GM23338 (cell line): ENCODE measurements at regions not wholly inside any gene's neighbourhood (a gene's known extent, or its start where the extent isn't known, plus 50 kb on each side); places are given as distances from the start of the nearest gene placed in this dataset.

Source experiments
- ATAC-seq: fragments of 200-7000 bp; cut with Tn5 transposase; 3 replicates; pipeline ENCODE4 v1.9.1; 2020
- DNase-seq: peaks from one replicate; pipeline ENCODE4 v3.0.0-alpha.2; 2015; ENCODE audit warnings: low spot score
- H2AFZ ChIP-seq: fragments of 200-600 bp; sonication (generic); 2 replicates; pipeline ENCODE4 v1.8.0; 2016; ENCODE audit warnings: antibody characterized with exemption, mild to moderate bottlenecking, moderate library complexity
- H3F3A ChIP-seq: fragments of 200-600 bp; sonication (generic); replicated peaks from 2 replicates; pipeline ENCODE4 v1.8.0; 2017; ENCODE audit warnings: antibody characterized with exemption, mixed run types, low read depth
- H3K27ac ChIP-seq: fragments of 200-600 bp; sonication (generic); 2 replicates; pipeline ENCODE4 v1.6.1; 2016; ENCODE audit warnings: low read depth
- H3K27me3 ChIP-seq: fragments of 200-600 bp; sonication (generic); 2 replicates; pipeline ENCODE4 v1.8.0; 2016; ENCODE audit warnings: mild to moderate bottlenecking, mixed run types, moderate library complexity; ENCODE audit not compliant: insufficient read depth
- H3K36me3 ChIP-seq: fragments of 200-600 bp; sonication (generic); 2 replicates; pipeline ENCODE4 v1.8.0; 2016; ENCODE audit warnings: mild to moderate bottlenecking; ENCODE audit not compliant: insufficient read depth
- H3K4me1 ChIP-seq: fragments of 200-600 bp; sonication (generic); 2 replicates; pipeline ENCODE4 v1.8.0; 2016; ENCODE audit warnings: mild to moderate bottlenecking, moderate library complexity; ENCODE audit not compliant: insufficient read depth
- H3K4me2 ChIP-seq: fragments of 200-600 bp; sonication (generic); 2 replicates; pipeline ENCODE4 v1.7.1; 2017; ENCODE audit warnings: mixed run types
- H3K4me3 ChIP-seq: fragments of 200-600 bp; sonication (generic); 2 replicates; pipeline ENCODE4 v1.6.1; 2016; ENCODE audit warnings: mixed run types
- H3K79me2 ChIP-seq: fragments of 200-600 bp; sonication (generic); replicated peaks from 2 replicates; pipeline ENCODE4 v1.8.0; 2017; ENCODE audit warnings: mild to moderate bottlenecking; ENCODE audit not compliant: insufficient read depth
- H3K9me2 ChIP-seq: fragments of 200-600 bp; sonication (generic); 2 replicates; pipeline ENCODE4 v1.8.0; 2017; ENCODE audit not compliant: insufficient read depth
- H4K20me1 ChIP-seq: fragments of 200-600 bp; sonication (generic); replicated peaks from 2 replicates; pipeline ENCODE4 v1.8.0; 2017; ENCODE audit warnings: mild to moderate bottlenecking; ENCODE audit not compliant: insufficient read depth
- H3K27ac Mint-ChIP-seq: 2 replicates; pipeline ENCODE4 v1.8.0; 2020; ENCODE audit warnings: inconsistent platforms, mild to moderate bottlenecking, moderate library complexity, mixed read lengths
- H3K27me3 Mint-ChIP-seq: 3 replicates; pipeline ENCODE4 v1.8.0; 2022; ENCODE audit warnings: low read depth, mild to moderate bottlenecking, moderate library complexity, mixed read lengths, inconsistent platforms; ENCODE audit not compliant: insufficient read depth, poor library complexity
- H3K36me3 Mint-ChIP-seq: 3 replicates; pipeline ENCODE4 v1.8.0; 2021; ENCODE audit warnings: low read depth, mild to moderate bottlenecking, inconsistent platforms, moderate library complexity, mixed read lengths
- H3K4me1 Mint-ChIP-seq: 3 replicates; pipeline ENCODE4 v1.8.0; 2020; ENCODE audit warnings: mild to moderate bottlenecking, inconsistent platforms, mixed read lengths
- H3K4me3 Mint-ChIP-seq: 3 replicates; pipeline ENCODE4 v1.8.0; 2021; ENCODE audit warnings: moderate library complexity, mild to moderate bottlenecking, inconsistent platforms, mixed read lengths
- H3K9me3 Mint-ChIP-seq: 3 replicates; pipeline ENCODE4 v1.8.0; 2020; ENCODE audit warnings: moderate library complexity, mild to moderate bottlenecking, inconsistent platforms, mixed read lengths
- EZH2 ChIP-seq: fragments of 200-600 bp; sonication (generic); IDR thresholded peaks from one replicate; pipeline ENCODE4 v1.8.0; 2017; ENCODE audit warnings: antibody characterized with exemption, mild to moderate bottlenecking, low read depth; ENCODE audit not compliant: unreplicated experiment
- EZH2phosphoT487 ChIP-seq: fragments of 200-600 bp; sonication (generic); IDR thresholded peaks from one replicate; pipeline ENCODE4 v1.8.1; 2018; ENCODE audit warnings: antibody characterized with exemption; ENCODE audit not compliant: unreplicated experiment
- NANOG ChIP-seq: IDR thresholded peaks from 2 replicates; pipeline ENCODE4 v1.6.1; 2016; ENCODE audit warnings: antibody characterized with exemption, borderline replicate concordance
- ZNF114 ChIP-seq: fragments of 250-450 bp; sonication (Bioruptor Pico); IDR thresholded peaks from 2 replicates; pipeline ENCODE4 v1.5.0; 2020; ENCODE audit warnings: mild to moderate bottlenecking, moderate library complexity
- ZNF331 ChIP-seq: fragments of 250-450 bp; sonication (Bioruptor Pico); IDR thresholded peaks from 2 replicates; pipeline ENCODE4 v1.5.0; 2020; ENCODE audit warnings: low read depth, mild to moderate bottlenecking, moderate library complexity
- TF ChIP-seq, protein P1 (sequence below), 2 experiments: fragments of 200-600 bp in 1 of 2; sonication (generic) in 1 of 2; conservative IDR thresholded peaks; 2 replicates each; pipeline versions ENCODE4 v1.5.1 to v1.6.1; 2016 to 2017; ENCODE audit warnings: antibody characterized with exemption in 2 of 2, low read depth in 2 of 2, mild to moderate bottlenecking in 2 of 2, moderate library complexity in 1 of 2
- TF ChIP-seq, protein P2 (sequence below): IDR thresholded peaks from 2 replicates; pipeline ENCODE4 v1.6.1; 2016; ENCODE audit warnings: antibody characterized with exemption

DNA sequence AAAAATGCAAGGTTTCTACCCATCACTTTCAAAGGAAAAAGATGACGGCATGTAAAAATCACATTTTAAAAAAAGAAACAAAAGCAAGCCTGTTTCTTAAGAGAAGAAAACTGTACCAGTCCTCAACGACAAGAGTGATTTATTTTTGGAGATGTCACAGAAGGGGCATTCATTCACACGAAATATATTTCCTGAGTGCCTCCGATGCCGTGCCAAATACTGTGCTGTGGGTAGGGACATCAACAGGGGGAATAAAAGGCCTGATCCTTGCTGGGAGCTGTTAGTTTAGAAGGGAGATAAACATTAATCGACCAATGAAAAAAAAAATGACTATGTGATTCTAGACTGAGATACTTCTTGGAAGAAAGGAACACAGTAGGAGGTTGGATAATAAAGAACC, 297.5 kb upstream of the SOX5 start:
- H3K9me2 ChIP-seq: no peaks in the 10 kb centered on the region
- Mint-ChIP-seq H3K9me3 (no peaks in the 10 kb centered on the region; the same call in 2 of the 3 replicates), H3K27ac (no peak overlapping the region), H3K36me3 (no peaks in the 10 kb centered on the region), H3K27me3 (peaks cover 2% of the 10 kb centered on the region), H3K4me1 (peaks cover 33% of the 10 kb centered on the region), H3K4me3 (no peak overlapping the region)
- H3K27me3 ChIP-seq: no peaks in the 10 kb centered on the region
- no peaks in the 10 kb centered on the region for H4K20me1 ChIP-seq
- TF ChIP-seq, protein P1, sequence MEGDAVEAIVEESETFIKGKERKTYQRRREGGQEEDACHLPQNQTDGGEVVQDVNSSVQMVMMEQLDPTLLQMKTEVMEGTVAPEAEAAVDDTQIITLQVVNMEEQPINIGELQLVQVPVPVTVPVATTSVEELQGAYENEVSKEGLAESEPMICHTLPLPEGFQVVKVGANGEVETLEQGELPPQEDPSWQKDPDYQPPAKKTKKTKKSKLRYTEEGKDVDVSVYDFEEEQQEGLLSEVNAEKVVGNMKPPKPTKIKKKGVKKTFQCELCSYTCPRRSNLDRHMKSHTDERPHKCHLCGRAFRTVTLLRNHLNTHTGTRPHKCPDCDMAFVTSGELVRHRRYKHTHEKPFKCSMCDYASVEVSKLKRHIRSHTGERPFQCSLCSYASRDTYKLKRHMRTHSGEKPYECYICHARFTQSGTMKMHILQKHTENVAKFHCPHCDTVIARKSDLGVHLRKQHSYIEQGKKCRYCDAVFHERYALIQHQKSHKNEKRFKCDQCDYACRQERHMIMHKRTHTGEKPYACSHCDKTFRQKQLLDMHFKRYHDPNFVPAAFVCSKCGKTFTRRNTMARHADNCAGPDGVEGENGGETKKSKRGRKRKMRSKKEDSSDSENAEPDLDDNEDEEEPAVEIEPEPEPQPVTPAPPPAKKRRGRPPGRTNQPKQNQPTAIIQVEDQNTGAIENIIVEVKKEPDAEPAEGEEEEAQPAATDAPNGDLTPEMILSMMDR (conservative IDR thresholded peaks at IDR 0.05; ENCODE audit: low read depth in 2 of 2): no peak
- H3K4me2 ChIP-seq: no peak overlapping the region
- H3F3A ChIP-seq: no peaks in the 10 kb centered on the region
- no peaks in the 10 kb centered on the region for H3K79me2 ChIP-seq
- ATAC-seq (no peak), DNase-seq (no peak)
- H2AFZ ChIP-seq: no peak overlapping the region
- H3K36me3 ChIP-seq: no peaks in the 10 kb centered on the region
- H3K4me1 ChIP-seq: peaks cover 11% of the 10 kb centered on the region; the same call in 1 of the 2 replicates
- no peak overlapping the region for H3K4me3 ChIP-seq
- no peak overlapping the region for H3K27ac ChIP-seq

DNA sequence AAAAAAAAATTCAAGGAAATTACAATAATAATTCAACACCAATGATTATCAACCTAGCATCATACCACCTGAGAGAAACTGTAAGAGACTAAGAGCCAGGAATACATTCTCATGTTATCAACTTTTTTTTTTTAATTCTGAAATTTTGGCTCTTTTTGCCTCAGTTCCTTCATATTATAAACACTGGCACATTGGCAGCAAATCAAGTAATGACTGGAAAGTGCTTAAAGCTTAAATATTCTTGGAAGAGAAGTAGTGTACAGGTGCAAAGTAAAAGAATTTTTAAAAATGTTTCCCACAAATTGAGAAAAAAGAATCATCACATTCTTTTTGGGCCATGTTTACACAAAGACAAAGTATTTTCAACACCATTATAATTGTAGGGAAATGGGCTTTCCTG, 296.9 kb upstream of the SOX5 start:
- Histone ChIP-seq H3K9me2 (no peaks in the 10 kb centered on the region), H4K20me1 (no peaks in the 10 kb centered on the region), H3K4me3 (no peak overlapping the region), H3K79me2 (no peaks in the 10 kb centered on the region), H3K4me2 (no peak overlapping the region), H3F3A (no peaks in the 10 kb centered on the region), H2AFZ (no peak overlapping the region), H3K27me3 (no peaks in the 10 kb centered on the region), H3K27ac (no peak overlapping the region), H3K4me1 (peaks cover 8% of the 10 kb centered on the region; the same call in 1 of the 2 replicates), H3K36me3 (no peaks in the 10 kb centered on the region)
- H3K4me3 Mint-ChIP-seq: no peak overlapping the region
- H3K36me3 Mint-ChIP-seq: no peaks in the 10 kb centered on the region
- ATAC-seq: no peak
- peaks cover 2% of the 10 kb centered on the region for H3K27me3 Mint-ChIP-seq
- no peaks in the 10 kb centered on the region; the same call in 2 of the 3 replicates for H3K9me3 Mint-ChIP-seq
- no peak for TF ChIP-seq NANOG
- no peak for TF ChIP-seq EZH2
- TF ChIP-seq, protein P1 (conservative IDR thresholded peaks at IDR 0.05; ENCODE audit: low read depth in 2 of 2): no peak
- TF ChIP-seq, protein P2, sequence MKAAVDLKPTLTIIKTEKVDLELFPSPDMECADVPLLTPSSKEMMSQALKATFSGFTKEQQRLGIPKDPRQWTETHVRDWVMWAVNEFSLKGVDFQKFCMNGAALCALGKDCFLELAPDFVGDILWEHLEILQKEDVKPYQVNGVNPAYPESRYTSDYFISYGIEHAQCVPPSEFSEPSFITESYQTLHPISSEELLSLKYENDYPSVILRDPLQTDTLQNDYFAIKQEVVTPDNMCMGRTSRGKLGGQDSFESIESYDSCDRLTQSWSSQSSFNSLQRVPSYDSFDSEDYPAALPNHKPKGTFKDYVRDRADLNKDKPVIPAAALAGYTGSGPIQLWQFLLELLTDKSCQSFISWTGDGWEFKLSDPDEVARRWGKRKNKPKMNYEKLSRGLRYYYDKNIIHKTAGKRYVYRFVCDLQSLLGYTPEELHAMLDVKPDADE: no peak
- no peak for TF ChIP-seq ZNF331 (CRISPR knock-in tag)
- TF ChIP-seq EZH2phosphoT487: no peak
- TF ChIP-seq ZNF114 (CRISPR knock-in tag): no peak
- no peak for DNase-seq
- H3K4me1 Mint-ChIP-seq: peaks cover 34% of the 10 kb centered on the region
- no peak overlapping the region for H3K27ac Mint-ChIP-seq
